Ishikawa (cell line): ENCODE measurements at regions not wholly inside any gene's neighbourhood (a gene's known extent, or its start where the extent isn't known, plus 50 kb on each side); places are given as distances from the start of the nearest gene placed in this dataset.

ENCODE experiments used
- CEBPB ChIP-seq: IDR thresholded peaks from 2 replicates; pipeline ENCODE4 v1.6.1; 2012
- CREB1 ChIP-seq: IDR thresholded peaks from 2 replicates; pipeline ENCODE4 v1.6.1; 2012; ENCODE audit warnings: low read depth
- EGR1 ChIP-seq: IDR thresholded peaks from 2 replicates; pipeline ENCODE4 v1.6.1; 2012
- EP300 ChIP-seq: IDR thresholded peaks from 2 replicates; pipeline ENCODE4 v1.6.1; 2012; ENCODE audit warnings: borderline replicate concordance
- FOXM1 ChIP-seq: IDR thresholded peaks from 2 replicates; pipeline ENCODE4 v1.6.1; 2012; ENCODE audit warnings: low read depth, borderline replicate concordance
- NFIC ChIP-seq: IDR thresholded peaks from 2 replicates; pipeline ENCODE4 v1.6.1; 2012
- RAD21 ChIP-seq: IDR thresholded peaks from 2 replicates; pipeline ENCODE4 v1.6.1; 2012; ENCODE audit warnings: low read depth
- TAF1 ChIP-seq: IDR thresholded peaks from 2 replicates; pipeline ENCODE4 v1.6.1; 2012; ENCODE audit warnings: low read depth, mild to moderate bottlenecking
- TCF12 ChIP-seq: IDR thresholded peaks from 2 replicates; pipeline ENCODE4 v1.6.1; 2012; ENCODE audit warnings: low read depth
- TEAD4 ChIP-seq: IDR thresholded peaks from 2 replicates; pipeline ENCODE4 v1.6.1; 2012
- YY1 ChIP-seq: IDR thresholded peaks from 2 replicates; pipeline ENCODE4 v1.6.1; 2012; ENCODE audit warnings: low read depth
- ZBTB7A ChIP-seq: IDR thresholded peaks from 2 replicates; pipeline ENCODE4 v1.6.1; 2012; ENCODE audit warnings: low read depth
- TF ChIP-seq, protein P1 (sequence below): IDR thresholded peaks from 2 replicates; pipeline ENCODE4 v1.6.1; 2012; ENCODE audit warnings: low read depth, mild to moderate bottlenecking
- TF ChIP-seq, protein P2 (sequence below): IDR thresholded peaks from 2 replicates; pipeline ENCODE4 v1.6.1; 2012
- TF ChIP-seq, protein P3 (sequence below): IDR thresholded peaks from 2 replicates; pipeline ENCODE4 v1.6.1; 2012

DNA sequence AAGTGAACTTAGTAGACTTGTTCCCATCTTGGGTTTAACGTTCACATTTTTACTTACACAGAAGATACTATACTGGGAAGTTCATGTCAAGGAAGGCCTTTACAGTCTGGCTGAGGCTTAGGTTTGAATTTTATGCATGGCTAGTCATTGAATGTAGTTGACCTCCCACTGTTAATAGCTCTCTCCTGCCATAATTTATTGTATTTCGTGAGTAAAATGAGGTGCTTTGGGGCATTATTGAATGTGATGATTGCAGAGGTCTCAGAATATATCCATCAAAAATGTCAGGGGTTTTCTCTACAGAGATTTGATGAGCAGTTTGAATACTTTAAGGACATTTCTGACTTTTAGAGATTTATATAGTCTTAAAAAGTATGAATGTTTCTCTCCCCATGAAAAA is 356.6 kb upstream of the GRM7 start:
- TF ChIP-seq YY1 (no peak), TAF1 (no peak), TCF12 (no peak), EP300 (no peak), FOXM1 (no peak), RAD21 (no peak), EGR1 (no peak), CEBPB (no peak)
- TF ChIP-seq, protein P1, sequence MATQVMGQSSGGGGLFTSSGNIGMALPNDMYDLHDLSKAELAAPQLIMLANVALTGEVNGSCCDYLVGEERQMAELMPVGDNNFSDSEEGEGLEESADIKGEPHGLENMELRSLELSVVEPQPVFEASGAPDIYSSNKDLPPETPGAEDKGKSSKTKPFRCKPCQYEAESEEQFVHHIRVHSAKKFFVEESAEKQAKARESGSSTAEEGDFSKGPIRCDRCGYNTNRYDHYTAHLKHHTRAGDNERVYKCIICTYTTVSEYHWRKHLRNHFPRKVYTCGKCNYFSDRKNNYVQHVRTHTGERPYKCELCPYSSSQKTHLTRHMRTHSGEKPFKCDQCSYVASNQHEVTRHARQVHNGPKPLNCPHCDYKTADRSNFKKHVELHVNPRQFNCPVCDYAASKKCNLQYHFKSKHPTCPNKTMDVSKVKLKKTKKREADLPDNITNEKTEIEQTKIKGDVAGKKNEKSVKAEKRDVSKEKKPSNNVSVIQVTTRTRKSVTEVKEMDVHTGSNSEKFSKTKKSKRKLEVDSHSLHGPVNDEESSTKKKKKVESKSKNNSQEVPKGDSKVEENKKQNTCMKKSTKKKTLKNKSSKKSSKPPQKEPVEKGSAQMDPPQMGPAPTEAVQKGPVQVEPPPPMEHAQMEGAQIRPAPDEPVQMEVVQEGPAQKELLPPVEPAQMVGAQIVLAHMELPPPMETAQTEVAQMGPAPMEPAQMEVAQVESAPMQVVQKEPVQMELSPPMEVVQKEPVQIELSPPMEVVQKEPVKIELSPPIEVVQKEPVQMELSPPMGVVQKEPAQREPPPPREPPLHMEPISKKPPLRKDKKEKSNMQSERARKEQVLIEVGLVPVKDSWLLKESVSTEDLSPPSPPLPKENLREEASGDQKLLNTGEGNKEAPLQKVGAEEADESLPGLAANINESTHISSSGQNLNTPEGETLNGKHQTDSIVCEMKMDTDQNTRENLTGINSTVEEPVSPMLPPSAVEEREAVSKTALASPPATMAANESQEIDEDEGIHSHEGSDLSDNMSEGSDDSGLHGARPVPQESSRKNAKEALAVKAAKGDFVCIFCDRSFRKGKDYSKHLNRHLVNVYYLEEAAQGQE, result no peak

DNA sequence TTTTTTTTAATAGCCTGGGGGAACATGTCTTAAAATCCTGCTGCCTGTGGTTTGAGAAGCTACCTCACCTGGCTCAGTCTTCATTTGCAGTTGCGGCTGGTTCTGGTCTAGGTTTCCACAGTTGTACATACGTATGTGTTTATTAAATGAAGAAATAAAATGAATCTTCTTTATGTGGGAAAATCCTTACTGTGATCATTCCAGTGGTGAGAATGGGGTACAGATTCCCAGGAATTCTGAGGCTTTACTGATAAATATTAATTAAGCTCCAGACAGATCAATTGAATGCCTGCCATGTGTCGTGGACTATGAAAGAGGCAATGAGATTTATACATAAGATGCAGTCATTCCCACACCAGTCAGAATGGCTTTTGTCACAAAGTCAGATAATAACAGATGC is 356.1 kb upstream of the GRM7 start:
- no peak for TF ChIP-seq RAD21
- no peak for TF ChIP-seq NFIC
- no peak for TF ChIP-seq EGR1
- no peak for TF ChIP-seq ZBTB7A
- TF ChIP-seq FOXM1, result no peak
- TF ChIP-seq, protein P2, sequence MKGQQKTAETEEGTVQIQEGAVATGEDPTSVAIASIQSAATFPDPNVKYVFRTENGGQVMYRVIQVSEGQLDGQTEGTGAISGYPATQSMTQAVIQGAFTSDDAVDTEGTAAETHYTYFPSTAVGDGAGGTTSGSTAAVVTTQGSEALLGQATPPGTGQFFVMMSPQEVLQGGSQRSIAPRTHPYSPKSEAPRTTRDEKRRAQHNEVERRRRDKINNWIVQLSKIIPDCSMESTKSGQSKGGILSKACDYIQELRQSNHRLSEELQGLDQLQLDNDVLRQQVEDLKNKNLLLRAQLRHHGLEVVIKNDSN, result no peak
- TF ChIP-seq CREB1, result no peak

DNA sequence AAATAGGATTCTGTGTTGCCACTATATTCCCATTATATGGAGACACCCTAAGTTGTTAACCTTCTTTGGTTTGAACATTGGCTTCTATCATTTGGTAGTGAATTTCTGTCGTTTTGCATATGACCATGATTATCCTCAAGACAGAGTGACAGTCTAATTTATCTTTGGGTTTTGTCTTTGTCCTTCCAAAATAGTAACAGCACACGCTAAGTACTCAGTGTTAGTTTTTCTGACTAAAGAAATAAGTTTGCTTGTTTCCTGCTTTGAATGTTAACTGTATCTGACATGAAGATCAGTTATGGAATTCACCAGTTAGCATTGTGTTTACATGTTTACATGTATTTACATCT is 352.5 kb upstream of the GRM7 start:
- TF ChIP-seq, protein P2, result no peak
- no peak for TF ChIP-seq CREB1

DNA sequence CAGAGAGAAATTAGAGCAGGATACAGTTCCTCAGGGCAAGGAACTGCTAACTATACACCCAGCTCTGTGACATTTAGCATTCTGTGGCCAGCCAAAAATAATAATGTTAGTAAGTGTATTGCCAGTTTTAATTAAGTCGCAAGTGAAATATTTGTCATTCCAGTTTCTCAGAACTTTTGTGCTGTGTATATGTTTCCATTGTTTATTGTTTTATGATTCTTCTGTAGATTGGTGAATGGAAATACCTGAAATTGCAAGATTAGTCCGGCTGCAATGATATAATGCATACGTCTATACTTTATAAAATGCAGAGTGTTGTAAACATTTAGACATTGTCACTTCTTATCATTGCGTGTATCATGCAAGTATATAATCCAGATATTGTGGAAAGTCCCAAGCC is 351.3 kb upstream of the GRM7 start:
- TF ChIP-seq, protein P1, result no peak
- TF ChIP-seq, protein P2, result no peak
- TF ChIP-seq CEBPB, result no peak
- TF ChIP-seq TCF12, result no peak
- TF ChIP-seq RAD21, result no peak
- no peak for TF ChIP-seq EGR1
- no peak for TF ChIP-seq ZBTB7A
- TF ChIP-seq TAF1, result no peak
- no peak for TF ChIP-seq CREB1

DNA sequence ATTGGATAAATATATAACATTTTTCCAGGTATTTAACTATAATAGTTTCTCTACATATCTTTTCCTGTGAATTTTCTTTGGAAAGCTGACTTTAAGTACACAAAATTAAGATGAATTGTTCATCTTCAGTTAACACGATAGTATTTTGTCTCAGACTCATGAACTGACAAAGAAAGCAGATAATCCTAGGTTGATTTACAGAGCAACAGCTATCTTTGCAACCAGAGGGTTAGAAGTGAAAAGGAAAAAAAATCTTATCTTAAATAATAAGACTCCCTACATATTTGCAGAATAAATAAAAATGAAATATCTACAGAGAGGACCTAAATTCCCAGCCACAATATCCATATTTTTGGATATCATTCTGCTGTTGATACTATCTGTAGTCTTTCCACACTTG is 350.2 kb upstream of the GRM7 start:
- TF ChIP-seq TEAD4, result no peak
- TF ChIP-seq YY1, result no peak
- TF ChIP-seq, protein P2, result no peak
- no peak for TF ChIP-seq TAF1
- TF ChIP-seq EGR1, result no peak
- TF ChIP-seq ZBTB7A, result no peak
- no peak for TF ChIP-seq CEBPB
- TF ChIP-seq EP300, result no peak
- TF ChIP-seq, protein P3, sequence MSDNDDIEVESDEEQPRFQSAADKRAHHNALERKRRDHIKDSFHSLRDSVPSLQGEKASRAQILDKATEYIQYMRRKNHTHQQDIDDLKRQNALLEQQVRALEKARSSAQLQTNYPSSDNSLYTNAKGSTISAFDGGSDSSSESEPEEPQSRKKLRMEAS, result no peak
- no peak for TF ChIP-seq RAD21
- TF ChIP-seq TCF12, result no peak
- TF ChIP-seq NFIC, result no peak
- no peak for TF ChIP-seq FOXM1
- TF ChIP-seq CREB1, result no peak
- TF ChIP-seq, protein P1, result no peak
